HUES64 (cell line): ENCODE measurements at regions not wholly inside any gene's neighbourhood (a gene's known extent, or its start where the extent isn't known, plus 50 kb on each side); places are given as distances from the start of the nearest gene placed in this dataset.
"Not testable (repeated sequence)": the region's sequence is repeated elsewhere in the genome, so short reads cannot be mapped to it uniquely, and the experiment has no call there.

ENCODE experiments used
- H3K27ac ChIP-seq: 2 replicates; pipeline ENCODE4 v1.7.0; 2013; ENCODE audit warnings: low read depth, low read length, inconsistent platforms
- H3K27me3 ChIP-seq: 2 replicates; pipeline ENCODE4 v1.6.1; 2013; ENCODE audit warnings: mild to moderate bottlenecking, low read length; ENCODE audit not compliant: insufficient read depth
- H3K36me3 ChIP-seq: 2 replicates; pipeline ENCODE4 v1.6.1; 2013; ENCODE audit warnings: mild to moderate bottlenecking, low read length; ENCODE audit not compliant: insufficient read depth
- H3K4me1 ChIP-seq: 2 replicates; pipeline ENCODE4 v1.6.1; 2013; ENCODE audit warnings: mild to moderate bottlenecking, low read length, moderate library complexity; ENCODE audit not compliant: insufficient read depth
- H3K4me3 ChIP-seq: 2 replicates; pipeline ENCODE4 v1.5.1; 2013; ENCODE audit warnings: mild to moderate bottlenecking, low read length, moderate library complexity
- H3K9ac ChIP-seq: 2 replicates; pipeline ENCODE4 v1.6.1; 2013; ENCODE audit warnings: mild to moderate bottlenecking, low read depth, low read length
- H3K9me3 ChIP-seq: 2 replicates; pipeline ENCODE4 v1.6.1; 2013; ENCODE audit warnings: low read depth, low read length; ENCODE audit not compliant: insufficient read depth
- WGBS: fragments of 150-250, 120-280 bp; methylation state at CpG from one replicate; pipeline ENCODE4 v1.1.7; 2013; ENCODE audit warnings: missing lambda C conversion rate; 5-methylcytosine and 5-hydroxymethylcytosine counted together

DNA sequence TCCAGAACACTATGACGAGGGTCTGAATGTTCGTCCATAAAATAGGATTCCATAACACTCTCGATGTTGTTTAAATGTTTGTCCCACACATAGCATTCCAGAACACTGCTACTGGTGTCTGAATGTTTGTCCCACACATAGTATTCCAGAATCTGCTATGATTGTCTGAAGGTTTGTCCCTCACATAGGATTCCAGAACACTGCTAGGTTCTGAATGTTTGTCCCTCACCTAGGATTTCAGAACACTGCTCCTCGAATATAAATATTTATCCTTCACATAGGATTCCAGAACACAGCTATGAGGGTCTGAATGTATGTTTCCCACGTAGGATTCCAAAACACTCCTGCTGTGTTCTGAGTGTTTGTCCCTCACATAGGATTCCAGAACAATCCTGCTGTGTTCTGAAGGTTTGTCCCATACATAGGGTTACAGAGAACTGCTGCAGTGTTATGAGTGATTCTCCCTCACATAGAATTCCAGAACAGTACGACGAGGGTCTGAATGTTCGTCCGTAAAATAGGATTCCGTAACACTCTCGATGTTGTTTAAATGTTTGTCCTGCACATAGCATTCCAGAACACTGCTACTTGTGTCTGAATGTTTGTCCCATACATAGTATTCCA lies 215.3 kb downstream of the FOXD4L6 start:
- H3K27ac ChIP-seq = no peak overlapping the region
- WGBS = 73% methylated on average over 11 of the region's 11 CpGs
- peaks cover 41% of the 10 kb centered on the region for H3K27me3 ChIP-seq
- H3K9me3 ChIP-seq = peaks cover 87% of the 10 kb centered on the region
- H3K4me1 ChIP-seq = no peaks in the 10 kb centered on the region
- H3K36me3 ChIP-seq = no peaks in the 10 kb centered on the region
- no peak overlapping the region for H3K4me3 ChIP-seq
- H3K9ac ChIP-seq = no peak overlapping the region

DNA sequence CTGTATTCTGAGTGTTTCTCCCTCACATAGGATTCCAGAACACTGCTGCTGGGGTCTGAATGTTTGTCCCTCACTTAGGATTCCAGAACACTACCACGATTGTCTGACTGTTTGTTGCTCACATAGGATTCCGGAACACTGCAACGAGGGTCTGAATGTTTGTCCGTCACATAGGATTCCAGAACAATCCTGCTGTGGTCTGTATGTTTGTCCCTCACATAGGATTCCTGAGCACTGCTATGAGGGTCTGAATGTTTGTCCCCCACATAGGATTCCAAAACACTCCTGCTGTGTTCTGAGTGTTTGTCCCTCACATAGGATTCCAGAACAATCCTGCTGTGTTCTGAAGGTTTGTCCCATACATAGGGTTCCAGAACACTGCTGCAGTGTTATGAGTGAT lies 215.8 kb downstream of the FOXD4L6 start:
- H3K27ac ChIP-seq, H3K4me1 ChIP-seq, H3K9ac ChIP-seq, H3K36me3 ChIP-seq, H3K4me3 ChIP-seq: not testable (repeated sequence)
- Histone ChIP-seq H3K27me3 (peaks cover 42% of the 10 kb centered on the region), H3K9me3 (peaks cover 90% of the 10 kb centered on the region)
- 80% methylated on average over 4 of the region's 4 CpGs for WGBS

DNA sequence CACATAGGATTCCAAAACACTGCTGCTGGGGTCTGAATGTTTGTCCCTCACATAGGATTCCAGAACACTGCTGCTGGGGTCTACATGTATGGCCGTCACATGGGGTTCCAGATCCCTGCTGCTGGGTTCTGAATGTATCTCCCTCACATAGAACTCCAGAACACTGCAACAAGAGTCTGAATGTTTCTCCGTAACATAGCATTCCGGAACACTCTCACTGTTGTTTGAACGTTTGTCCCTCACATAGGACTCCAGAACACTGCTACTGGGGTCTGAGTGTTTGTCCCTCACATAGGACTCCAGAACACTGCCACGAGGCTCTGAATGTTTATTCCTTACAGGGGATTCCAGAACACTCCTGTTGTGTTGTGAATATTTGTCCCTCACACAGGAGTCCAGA lies 216.8 kb downstream of the FOXD4L6 start:
- no peak overlapping the region for H3K27ac ChIP-seq
- no peak overlapping the region for H3K9ac ChIP-seq
- no peak overlapping the region for H3K4me3 ChIP-seq
- no peaks in the 10 kb centered on the region for H3K4me1 ChIP-seq
- peaks cover 48% of the 10 kb centered on the region for H3K27me3 ChIP-seq
- peaks cover 97% of the 10 kb centered on the region for H3K9me3 ChIP-seq
- no peaks in the 10 kb centered on the region for H3K36me3 ChIP-seq
- 81% methylated on average over 5 of the region's 5 CpGs for WGBS

DNA sequence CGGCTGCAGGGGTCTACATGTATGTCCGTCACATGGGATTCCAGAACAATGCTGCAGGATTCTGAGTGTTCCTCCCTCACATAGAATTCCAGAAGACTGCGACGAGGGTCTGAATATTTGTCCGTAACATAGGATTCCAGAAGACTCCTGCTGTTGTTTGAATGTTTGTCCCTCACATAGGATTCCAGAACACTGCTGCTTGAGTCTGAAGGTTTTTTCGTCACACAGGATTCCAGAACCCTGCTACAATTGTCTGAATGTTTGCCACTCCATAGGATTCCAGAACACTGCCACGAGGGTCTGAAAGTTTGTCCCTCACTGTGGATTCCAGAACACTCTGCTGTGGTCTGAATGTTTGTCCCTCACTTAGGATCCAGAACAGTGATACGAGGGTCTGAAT lies 217.5 kb downstream of the FOXD4L6 start:
- WGBS = 84% methylated on average over 8 of the region's 8 CpGs
- peaks cover 95% of the 10 kb centered on the region for H3K9me3 ChIP-seq
- not testable (repeated sequence) for H3K4me3 ChIP-seq, H3K9ac ChIP-seq, H3K36me3 ChIP-seq, H3K27ac ChIP-seq, H3K4me1 ChIP-seq
- H3K27me3 ChIP-seq = peaks cover 51% of the 10 kb centered on the region

DNA sequence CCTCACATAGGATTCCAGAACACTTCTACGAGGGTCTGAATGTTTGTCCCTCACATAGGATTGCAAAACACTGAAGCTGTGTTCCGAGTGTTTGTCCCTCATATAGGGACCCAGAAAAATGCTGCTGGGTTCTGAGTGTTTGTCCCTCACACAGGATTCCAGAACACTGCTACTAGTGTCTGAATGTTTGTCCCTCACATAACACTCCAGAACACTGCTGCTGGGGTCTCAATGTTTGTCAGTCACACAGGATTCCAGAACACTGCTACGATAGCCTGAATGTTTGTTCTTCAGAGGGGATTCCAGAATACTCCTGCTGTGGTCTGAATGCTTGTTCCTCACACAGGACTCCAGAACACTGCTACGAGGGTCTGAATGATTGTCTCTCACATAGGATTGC lies 218.7 kb downstream of the FOXD4L6 start:
- WGBS = 91% methylated on average over 4 of the region's 4 CpGs
- H3K9ac ChIP-seq = no peak overlapping the region
- H3K4me3 ChIP-seq = no peak overlapping the region
- peaks cover 47% of the 10 kb centered on the region for H3K27me3 ChIP-seq
- H3K27ac ChIP-seq = no peak overlapping the region
- H3K9me3 ChIP-seq = peaks cover 93% of the 10 kb centered on the region
- H3K4me1 ChIP-seq = no peaks in the 10 kb centered on the region
- no peaks in the 10 kb centered on the region for H3K36me3 ChIP-seq

DNA sequence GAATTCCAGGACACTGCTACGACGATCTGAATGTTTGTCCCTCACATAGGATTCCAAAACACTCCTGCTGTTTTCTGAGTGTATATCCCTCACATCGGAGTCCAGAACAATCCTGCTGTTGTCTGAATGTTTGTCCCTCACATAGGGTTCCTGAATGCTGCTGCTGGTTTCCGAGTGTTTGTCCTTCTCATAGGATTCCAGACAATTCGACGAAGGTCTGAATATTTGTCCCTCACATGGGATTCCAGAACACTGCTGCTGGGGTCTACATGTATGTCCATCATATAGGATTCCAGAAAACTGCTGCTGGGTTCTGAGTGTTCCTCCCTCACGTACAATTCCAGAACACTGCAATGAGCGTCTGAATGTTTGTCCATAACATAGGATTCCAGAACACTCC lies 219.4 kb downstream of the FOXD4L6 start:
- Histone ChIP-seq H3K9me3 (peaks cover 93% of the 10 kb centered on the region), H3K27me3 (peaks cover 54% of the 10 kb centered on the region)
- not testable (repeated sequence) for H3K27ac ChIP-seq

DNA sequence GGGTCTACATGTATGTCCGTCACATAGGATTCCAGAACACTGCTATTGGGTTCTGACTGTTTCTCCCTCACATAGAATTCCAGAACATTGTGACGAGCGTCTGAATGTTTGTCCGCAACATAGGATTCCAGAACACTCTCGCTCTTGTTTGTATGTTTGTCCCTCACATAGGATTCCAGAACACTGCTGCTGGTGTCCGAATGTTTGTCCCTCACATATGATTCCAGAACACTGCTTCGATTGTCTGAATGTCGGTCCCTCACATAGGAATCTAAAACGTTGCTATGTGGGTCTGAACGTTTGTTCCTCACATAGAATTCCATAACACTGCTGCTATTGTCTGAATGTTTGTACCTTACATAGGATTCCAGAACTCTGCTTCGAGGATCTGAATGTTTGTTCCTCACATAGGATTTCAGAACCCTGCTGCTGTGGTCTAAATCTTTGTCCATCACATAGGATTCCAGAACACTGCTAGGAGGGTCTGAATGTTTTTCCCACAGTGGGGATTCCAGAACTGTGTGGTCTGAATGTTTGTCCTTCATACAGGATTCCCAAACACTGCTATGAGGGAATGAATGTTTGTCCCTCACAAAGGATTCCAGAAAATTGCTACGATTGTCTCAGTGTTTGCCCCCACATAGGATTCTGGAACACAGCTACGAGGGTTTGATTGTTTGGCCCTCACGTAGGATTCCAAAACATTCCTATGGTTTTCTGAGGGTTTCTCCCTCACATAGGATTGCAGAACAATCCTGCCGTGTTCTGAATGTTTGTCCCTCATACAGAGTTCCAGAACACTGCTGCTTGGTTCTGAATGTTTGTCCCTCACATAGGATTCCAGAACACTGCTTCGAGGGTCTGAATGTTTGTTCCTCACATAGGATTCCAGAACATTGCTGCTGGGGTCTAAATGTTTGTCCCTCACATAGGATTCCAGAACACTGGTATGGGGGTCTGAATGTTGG lies 220.5 kb downstream of the FOXD4L6 start:
- H3K4me3 ChIP-seq = no peak overlapping the region
- no peaks in the 10 kb centered on the region for H3K36me3 ChIP-seq
- H3K9ac ChIP-seq = no peak overlapping the region
- H3K27me3 ChIP-seq = peaks cover 50% of the 10 kb centered on the region
- 75% methylated on average over 15 of the region's 16 CpGs for WGBS
- H3K9me3 ChIP-seq = peaks cover 92% of the 10 kb centered on the region
- H3K27ac ChIP-seq = no peak overlapping the region
- no peaks in the 10 kb centered on the region for H3K4me1 ChIP-seq

More for the DNA sequence above, 219.4 kb downstream of the FOXD4L6 start:
- H3K9ac ChIP-seq, H3K4me3 ChIP-seq, H3K36me3 ChIP-seq, H3K4me1 ChIP-seq: not testable (repeated sequence)
- WGBS = 83% methylated on average over 8 of the region's 8 CpGs

DNA sequence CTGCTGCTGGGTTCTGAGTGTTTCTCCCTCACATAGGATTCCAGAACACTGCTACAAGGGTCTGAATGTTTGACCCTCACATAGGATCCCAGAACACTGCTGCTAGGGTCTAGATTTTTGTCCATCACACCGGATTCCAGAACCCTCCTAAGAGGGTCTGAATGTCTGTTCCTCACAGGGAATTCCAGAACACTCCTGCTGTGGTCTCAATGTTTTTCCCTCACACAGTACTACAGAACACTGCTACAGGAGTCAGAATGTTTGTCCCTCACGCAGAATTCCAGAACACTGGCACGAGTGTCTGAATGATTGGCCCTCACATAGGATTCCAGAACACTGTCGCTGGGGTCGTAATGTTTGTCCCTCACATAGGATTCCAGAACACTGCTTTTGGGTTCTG lies 221.6 kb downstream of the FOXD4L6 start:
- H3K27ac ChIP-seq, H3K4me3 ChIP-seq, H3K36me3 ChIP-seq, H3K9ac ChIP-seq, H3K4me1 ChIP-seq: not testable (repeated sequence)
- Histone ChIP-seq H3K27me3 (peaks cover 45% of the 10 kb centered on the region), H3K9me3 (peaks cover 83% of the 10 kb centered on the region)
- WGBS = 72% methylated on average over 5 of the region's 5 CpGs

DNA sequence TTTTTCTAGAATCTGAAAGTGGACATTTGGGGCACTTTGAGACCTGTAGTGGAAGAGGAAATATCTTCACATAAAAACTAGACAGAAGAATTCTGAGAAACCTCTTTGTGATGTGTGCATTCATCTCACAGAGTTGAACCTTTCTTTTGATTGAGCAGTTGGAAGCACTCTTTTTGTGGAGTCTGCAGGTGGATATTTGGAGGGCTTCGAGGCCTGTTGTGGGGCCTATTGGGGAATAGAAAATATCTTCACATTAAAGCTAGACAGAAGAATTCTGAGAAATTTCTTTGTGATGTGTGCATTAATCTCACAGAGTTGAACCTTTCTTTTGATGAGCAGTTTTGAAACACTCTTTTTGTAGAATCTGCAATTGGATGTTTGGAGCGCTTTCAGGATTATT lies 236.2 kb downstream of the FOXD4L6 start:
- Histone ChIP-seq H3K27me3 (peaks cover 39% of the 10 kb centered on the region), H3K9me3 (peaks cover 78% of the 10 kb centered on the region)
- not testable (repeated sequence) for H3K36me3 ChIP-seq, H3K4me3 ChIP-seq, H3K27ac ChIP-seq, H3K9ac ChIP-seq, H3K4me1 ChIP-seq
- 82% methylated on average over 2 of the region's 2 CpGs for WGBS

DNA sequence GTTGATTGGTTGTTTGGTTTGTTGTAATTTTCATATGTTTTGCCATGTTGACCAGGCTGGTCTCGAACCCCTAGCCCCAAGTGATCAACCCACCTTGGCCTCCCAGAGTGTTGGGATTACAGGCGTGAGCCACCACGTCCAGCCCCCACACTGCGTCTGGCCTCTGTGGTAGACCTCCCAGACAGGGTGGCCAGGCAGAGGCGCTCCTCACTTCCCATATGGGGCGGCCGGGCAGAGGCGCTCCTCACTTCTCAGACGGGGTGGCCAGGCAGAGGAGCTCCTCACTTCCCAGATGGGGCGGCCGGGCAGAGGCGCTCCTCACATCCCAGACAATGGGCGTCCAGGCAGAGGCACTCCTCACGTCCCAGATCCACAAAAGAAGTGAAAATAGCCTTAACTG lies 242.6 kb downstream of the FOXD4L6 start:
- not testable (repeated sequence) for H3K4me3 ChIP-seq, H3K27ac ChIP-seq, H3K9ac ChIP-seq, H3K36me3 ChIP-seq, H3K4me1 ChIP-seq
- WGBS = 88% methylated on average over 14 of the region's 14 CpGs
- H3K9me3 ChIP-seq = peaks cover 89% of the 10 kb centered on the region
- peaks cover 49% of the 10 kb centered on the region for H3K27me3 ChIP-seq

DNA sequence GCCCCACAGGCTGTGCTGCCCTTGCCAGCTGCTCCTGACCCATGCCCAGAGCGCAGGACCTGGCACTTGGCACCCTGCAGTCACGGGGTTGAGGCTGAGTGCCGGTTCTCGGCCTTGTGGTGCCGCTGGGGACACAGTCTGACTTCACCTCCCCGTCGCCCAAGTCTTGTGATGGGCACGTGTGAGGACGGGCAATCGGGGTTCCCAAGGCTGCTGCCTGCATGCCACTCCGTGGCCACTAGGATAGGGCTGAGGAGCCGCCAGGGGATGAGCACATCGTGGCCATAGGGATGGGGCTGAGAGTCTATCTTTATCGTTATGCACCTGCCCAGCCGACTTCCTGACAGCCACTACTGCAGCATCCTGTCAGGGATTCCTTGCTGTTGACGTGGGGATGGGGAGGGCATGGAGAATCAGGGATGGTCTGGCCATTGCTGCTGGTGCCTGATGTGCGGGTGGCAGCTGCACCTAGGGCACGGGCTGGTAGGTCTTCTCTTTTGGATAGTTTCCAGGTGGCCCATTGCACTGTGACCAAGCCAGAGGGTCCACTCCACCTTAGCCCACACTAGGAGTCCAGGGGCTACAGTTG lies 243.5 kb downstream of the FOXD4L6 start:
- peaks cover 53% of the 10 kb centered on the region for H3K27me3 ChIP-seq

More for the DNA sequence above, 243.5 kb downstream of the FOXD4L6 start:
- H3K4me1 ChIP-seq, H3K4me3 ChIP-seq, H3K27ac ChIP-seq, H3K9ac ChIP-seq, H3K36me3 ChIP-seq: not testable (repeated sequence)
- 83% methylated on average over 18 of the region's 18 CpGs for WGBS
- H3K9me3 ChIP-seq = peaks cover 88% of the 10 kb centered on the region
